ENCODE measurements at regions not wholly inside any gene's neighbourhood (a gene's known extent, or its start where the extent isn't known, plus 50 kb on each side); places are given as distances from the start of the nearest gene placed in this dataset.

DNA sequence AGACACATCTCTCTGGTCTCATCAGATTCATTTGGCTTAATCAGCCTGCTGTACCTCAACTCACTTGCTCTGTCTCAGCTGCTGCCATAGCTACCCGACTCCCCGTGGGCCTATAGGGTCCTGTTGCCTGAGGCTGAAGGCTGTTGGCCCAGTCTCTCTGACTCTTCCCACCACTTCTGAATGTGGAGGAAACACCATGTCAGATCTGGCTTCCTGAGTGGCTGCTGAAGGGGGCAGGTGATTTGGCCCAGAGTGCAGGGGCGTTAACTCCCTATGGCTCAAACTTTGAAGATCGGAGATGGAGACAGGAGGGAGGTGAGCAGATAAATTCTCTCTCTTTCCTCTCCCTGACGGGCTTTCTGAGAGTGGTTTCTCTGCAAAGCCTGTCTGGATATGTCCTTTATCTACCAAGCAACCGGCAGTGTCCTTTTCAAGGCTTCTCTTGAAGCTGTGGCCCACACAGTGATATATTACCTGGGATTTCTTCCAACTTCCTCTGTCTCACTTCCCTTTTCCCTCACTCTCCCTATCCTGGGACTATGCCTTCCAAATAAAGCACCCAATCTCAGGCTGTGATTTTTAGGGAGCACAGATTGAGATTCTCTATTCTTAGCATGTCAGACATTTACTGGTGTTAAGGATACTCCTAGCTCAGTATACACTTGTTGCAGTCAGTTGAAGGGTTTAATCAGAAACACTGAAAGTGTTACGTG is 334.9 kb upstream of the TBC1D5 start:
- H4K91ac ChIP-seq (ENCODE audit: insufficient read length, low read depth, low read length), result no peak overlapping the region
- H3K23ac ChIP-seq (ENCODE audit: insufficient read length, low read depth, low read length), result no peak overlapping the region
- H2AFZ ChIP-seq (ENCODE audit: low read length), result no peak overlapping the region
- H4K20me1 ChIP-seq (ENCODE audit: control insufficient read depth, insufficient read depth, insufficient read length), result no peaks in the 10 kb centered on the region
- no peak overlapping the region for H3K14ac ChIP-seq (ENCODE audit: insufficient read depth, low read length)
- Mint-ChIP-seq H3K9me3 (no peaks in the 10 kb centered on the region), H3K27ac (peak overlapping the region in 1 of 3 experiments; percentile 55; a peak in 2 of 7 replicates), H3K4me1 (peaks cover under 1% of the 10 kb centered on the region in 2 experiments; a peak in 2 of 4 replicates), H3K27me3 (ENCODE audit: low read depth) (no peaks in the 10 kb centered on the region), H3K4me3 (no peak overlapping the region), H3K36me3 (ENCODE audit: insufficient read depth in 1 of 3, low read depth in 3 of 3) (peaks cover 0 to 5% (median 0%) of the 10 kb centered on the region in 3 experiments; a peak in 1 of 7 replicates)
- no peaks in the 10 kb centered on the region for H3K23me2 ChIP-seq (ENCODE audit: insufficient read length, low read depth, low read length, poor library complexity, severe bottlenecking)
- H2BK15ac ChIP-seq (ENCODE audit: low read depth, low read length), result no peak overlapping the region
- no peak overlapping the region for H3K4ac ChIP-seq (ENCODE audit: low read depth, low read length)
- H3K27ac ChIP-seq (ENCODE audit: insufficient read length, low read depth, low read length), result no peak overlapping the region
- no peak overlapping the region for H2AK5ac ChIP-seq (ENCODE audit: insufficient read length, low read length)
- no peaks in the 10 kb centered on the region for H3K4me1 ChIP-seq (ENCODE audit: insufficient read depth, low read length)
- H3K79me2 ChIP-seq (ENCODE audit: insufficient read depth, low read length), result no peaks in the 10 kb centered on the region; the same call in 1 of the 2 replicates
- H3K27me3 ChIP-seq (ENCODE audit: insufficient read depth, low read length), result no peaks in the 10 kb centered on the region
- no peak overlapping the region for H2BK5ac ChIP-seq (ENCODE audit: insufficient read length, low read length)
- H3K4me2 ChIP-seq (ENCODE audit: insufficient read depth, insufficient read length, low read length), result no peak overlapping the region
- no peak overlapping the region for H2BK120ac ChIP-seq (ENCODE audit: low read depth, low read length, poor library complexity, severe bottlenecking)
- no peak overlapping the region for H2BK20ac ChIP-seq (ENCODE audit: low read depth, low read length, poor library complexity, severe bottlenecking)
- H4K8ac ChIP-seq (replicated peaks; ENCODE audit: insufficient read length, low read depth, low read length), result no peak overlapping the region
- no peak overlapping the region for H3K56ac ChIP-seq (ENCODE audit: insufficient read length, low read depth, low read length)
- WGBS (ENCODE audit: extremely low coverage, insufficient read length, low lambda C conversion rate), result no CpG with 5 or more reads among the region's 7 CpGs
- no peaks in the 10 kb centered on the region for H3K9me3 ChIP-seq (ENCODE audit: control insufficient read depth, low read depth, low read length)
- no peak overlapping the region for H3K9ac ChIP-seq (ENCODE audit: extremely low read depth, insufficient read length, low read length)
- no peak overlapping the region for H3K18ac ChIP-seq (ENCODE audit: insufficient read length, low read depth, low read length)
- no peak overlapping the region for H2BK12ac ChIP-seq (ENCODE audit: insufficient read length, low read depth, low read length)
- no peak overlapping the region for H4K5ac ChIP-seq (ENCODE audit: insufficient read length, low read depth, low read length)
- no peak for TF ChIP-seq CTCF (conservative IDR thresholded peaks at IDR 0.05)
- no peak for DNase-seq
- H3T11ph ChIP-seq (ENCODE audit: low read length), result no peak overlapping the region
- no peaks in the 10 kb centered on the region for H3K79me1 ChIP-seq (ENCODE audit: insufficient read depth, low read depth, low read length, poor library complexity, severe bottlenecking)
